ENCODE measurements at regions not wholly inside any gene's neighbourhood (a gene's known extent, or its start where the extent isn't known, plus 50 kb on each side); places are given as distances from the start of the nearest gene placed in this dataset.

- Histone ChIP-seq H3K36me3 (ENCODE audit: insufficient read depth, low read length) (no peaks in the 10 kb centered on the region), H3K4me2 (ENCODE audit: insufficient read depth, low read length) (no peak overlapping the region), H2AFZ (ENCODE audit: low read length) (no peak overlapping the region), H3K4me3 (ENCODE audit: insufficient read depth, low read length) (no peak overlapping the region), H3K79me2 (ENCODE audit: insufficient read depth, low read length) (no peaks in the 10 kb centered on the region), H3K9me3 (ENCODE audit: low read depth, low read length) (no peaks in the 10 kb centered on the region), H3K27me3 (ENCODE audit: insufficient read depth, low read length) (no peaks in the 10 kb centered on the region), H3K4me1 (ENCODE audit: insufficient read depth, low read length) (no peaks in the 10 kb centered on the region), H4K20me1 (ENCODE audit: insufficient read depth, low read length) (no peaks in the 10 kb centered on the region), H3K27ac (ENCODE audit: low read depth, low read length) (no peak overlapping the region)
- no peak for TF ChIP-seq CTCF (IDR thresholded peaks at IDR 0.05; ENCODE audit: extremely low read depth, low read depth, low read length)
- DNase-seq (ENCODE audit: insufficient read length, low spot score, missing footprints) = no peak
Observed at GRCh38 chr12:131253376-131254026, 299.8 kb downstream of the ADGRD1 start.

- Histone ChIP-seq H3K27ac (ENCODE audit: low read depth, low read length) (no peak overlapping the region), H3K4me1 (ENCODE audit: insufficient read depth, low read length) (no peaks in the 10 kb centered on the region), H3K79me2 (ENCODE audit: insufficient read depth, low read length) (no peaks in the 10 kb centered on the region), H3K36me3 (ENCODE audit: insufficient read depth, low read length) (no peaks in the 10 kb centered on the region), H3K4me3 (ENCODE audit: insufficient read depth, low read length) (no peak overlapping the region), H2AFZ (ENCODE audit: low read length) (no peak overlapping the region), H4K20me1 (ENCODE audit: insufficient read depth, low read length) (no peaks in the 10 kb centered on the region), H3K4me2 (ENCODE audit: insufficient read depth, low read length) (no peak overlapping the region), H3K9me3 (ENCODE audit: low read depth, low read length) (no peaks in the 10 kb centered on the region), H3K27me3 (ENCODE audit: insufficient read depth, low read length) (no peaks in the 10 kb centered on the region)
- TF ChIP-seq CTCF (IDR thresholded peaks at IDR 0.05; ENCODE audit: extremely low read depth, low read depth, low read length) = no peak
- no peak for DNase-seq (ENCODE audit: insufficient read length, low spot score, missing footprints)
Observed at GRCh38 chr12:131254374-131254773, 300.7 kb downstream of the ADGRD1 start.

- Histone ChIP-seq H3K9me3 (ENCODE audit: low read depth, low read length) (no peaks in the 10 kb centered on the region), H3K4me3 (ENCODE audit: insufficient read depth, low read length) (no peak overlapping the region), H4K20me1 (ENCODE audit: insufficient read depth, low read length) (no peaks in the 10 kb centered on the region), H3K27me3 (ENCODE audit: insufficient read depth, low read length) (no peaks in the 10 kb centered on the region), H3K27ac (ENCODE audit: low read depth, low read length) (no peak overlapping the region), H3K4me1 (ENCODE audit: insufficient read depth, low read length) (no peaks in the 10 kb centered on the region), H3K36me3 (ENCODE audit: insufficient read depth, low read length) (no peaks in the 10 kb centered on the region), H2AFZ (ENCODE audit: low read length) (no peak overlapping the region), H3K4me2 (ENCODE audit: insufficient read depth, low read length) (no peak overlapping the region), H3K79me2 (ENCODE audit: insufficient read depth, low read length) (no peaks in the 10 kb centered on the region)
- TF ChIP-seq CTCF (IDR thresholded peaks at IDR 0.05; ENCODE audit: extremely low read depth, low read depth, low read length) = no peak
- no peak for DNase-seq (ENCODE audit: insufficient read length, low spot score, missing footprints)
Observed at GRCh38 chr12:131258398-131258797, 304.7 kb downstream of the ADGRD1 start.

GRCh38 chr12:131260251-131260905 lies 306.7 kb downstream of the ADGRD1 start:
- Histone ChIP-seq H3K27me3 (ENCODE audit: insufficient read depth, low read length) (no peaks in the 10 kb centered on the region), H3K36me3 (ENCODE audit: insufficient read depth, low read length) (no peaks in the 10 kb centered on the region), H3K9me3 (ENCODE audit: low read depth, low read length) (no peaks in the 10 kb centered on the region), H3K4me2 (ENCODE audit: insufficient read depth, low read length) (no peak overlapping the region), H2AFZ (ENCODE audit: low read length) (no peak overlapping the region), H3K79me2 (ENCODE audit: insufficient read depth, low read length) (no peaks in the 10 kb centered on the region), H3K4me1 (ENCODE audit: insufficient read depth, low read length) (no peaks in the 10 kb centered on the region), H3K4me3 (ENCODE audit: insufficient read depth, low read length) (no peak overlapping the region), H3K27ac (ENCODE audit: low read depth, low read length) (no peak overlapping the region), H4K20me1 (ENCODE audit: insufficient read depth, low read length) (no peaks in the 10 kb centered on the region)
- TF ChIP-seq CTCF (IDR thresholded peaks at IDR 0.05; ENCODE audit: extremely low read depth, low read depth, low read length) = no peak
- DNase-seq (ENCODE audit: insufficient read length, low spot score, missing footprints) = no peak

Data from osteoblast (primary cell).